ENCODE measurements at regions not wholly inside any gene's neighbourhood (a gene's known extent, or its start where the extent isn't known, plus 50 kb on each side); places are given as distances from the start of the nearest gene placed in this dataset.

- TF ChIP-seq CTCF (IDR thresholded peaks at IDR 0.05) (no peak), POLR2A (IDR thresholded peaks at IDR 0.05) (no peak)
These were observed 144.7 kb upstream of the JUN start for GRCh38 chr1:58928514-58928913.

Measured in lower leg skin (tissue), 3 donors.